ENCODE measurements at regions not wholly inside any gene's neighbourhood (a gene's known extent, or its start where the extent isn't known, plus 50 kb on each side); places are given as distances from the start of the nearest gene placed in this dataset.

GRCh38 chr9:82375041-82375440 lies 386.5 kb downstream of the SPATA31D1 start:
- Mint-ChIP-seq H3K36me3 (peaks cover 9% of the 10 kb centered on the region), H3K27ac (no peak overlapping the region), H3K4me3 (no peak overlapping the region), H3K9me3 (peaks cover 43% of the 10 kb centered on the region), H3K4me1 (no peaks in the 10 kb centered on the region), H3K27me3 (ENCODE audit: low read depth) (no peaks in the 10 kb centered on the region)
- no peak for TF ChIP-seq CTCF (IDR thresholded peaks at IDR 0.05; ENCODE audit: unreplicated experiment)
- no peak for DNase-seq (ENCODE audit: low spot score in 2 of 2, unreplicated experiment in 2 of 2)

DNA sequence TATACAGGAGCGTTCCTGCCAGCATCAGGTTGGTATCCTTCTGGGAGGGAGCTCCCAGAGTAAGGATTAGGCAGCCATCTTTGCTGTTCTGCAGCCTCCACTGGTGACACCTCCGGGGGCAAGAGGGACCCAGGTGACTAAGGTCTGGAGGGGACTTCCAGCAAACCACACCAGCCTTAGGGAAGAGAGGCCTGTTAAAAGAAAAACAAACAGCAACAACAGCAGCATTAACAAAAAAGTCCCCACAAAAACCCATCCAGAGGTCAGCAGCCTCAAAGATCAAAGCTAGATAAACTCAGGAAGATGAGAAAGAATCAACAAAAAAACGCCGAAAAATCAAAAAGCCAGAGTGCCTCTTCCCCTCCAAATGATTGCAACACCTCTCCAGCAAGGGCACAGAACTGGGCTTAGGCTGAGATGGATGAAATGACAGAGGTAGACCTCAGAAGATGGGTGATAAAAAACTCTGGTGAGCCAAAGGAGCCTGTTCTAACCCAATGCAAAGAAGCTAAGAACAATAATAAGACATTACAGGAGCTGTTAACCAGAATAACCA lies 388.2 kb downstream of the SPATA31D1 start:
- Mint-ChIP-seq H3K27me3 (ENCODE audit: low read depth) (no peaks in the 10 kb centered on the region), H3K36me3 (peaks cover 9% of the 10 kb centered on the region), H3K4me1 (no peaks in the 10 kb centered on the region), H3K27ac (no peak overlapping the region), H3K9me3 (peaks cover 53% of the 10 kb centered on the region), H3K4me3 (no peak overlapping the region)
- no peak for TF ChIP-seq CTCF (IDR thresholded peaks at IDR 0.05; ENCODE audit: unreplicated experiment)
- no peak for DNase-seq (ENCODE audit: low spot score in 2 of 2, unreplicated experiment in 2 of 2)

GRCh38 chr9:82382887-82383616 lies 394.5 kb downstream of the SPATA31D1 start:
- no peak for DNase-seq (ENCODE audit: low spot score in 2 of 2, unreplicated experiment in 2 of 2)
- Mint-ChIP-seq H3K4me3 (no peak overlapping the region), H3K4me1 (peaks cover 5% of the 10 kb centered on the region), H3K36me3 (peaks cover 7% of the 10 kb centered on the region), H3K9me3 (peaks cover 45% of the 10 kb centered on the region), H3K27me3 (ENCODE audit: low read depth) (no peaks in the 10 kb centered on the region), H3K27ac (no peak overlapping the region)
- TF ChIP-seq CTCF (IDR thresholded peaks at IDR 0.05; ENCODE audit: unreplicated experiment), result no peak

- H3K27me3 Mint-ChIP-seq (ENCODE audit: low read depth), result no peaks in the 10 kb centered on the region
- DNase-seq (ENCODE audit: low spot score in 2 of 2, unreplicated experiment in 2 of 2), result no peak
- no peak overlapping the region for H3K27ac Mint-ChIP-seq
- TF ChIP-seq CTCF (IDR thresholded peaks at IDR 0.05; ENCODE audit: unreplicated experiment), result no peak
- H3K9me3 Mint-ChIP-seq, result peaks cover 42% of the 10 kb centered on the region
- peaks cover 5% of the 10 kb centered on the region for H3K4me1 Mint-ChIP-seq
- peaks cover 4% of the 10 kb centered on the region for H3K36me3 Mint-ChIP-seq
- H3K4me3 Mint-ChIP-seq, result no peak overlapping the region
Measured at GRCh38 chr9:82385633-82386032, 397.1 kb downstream of the SPATA31D1 start.

DNA sequence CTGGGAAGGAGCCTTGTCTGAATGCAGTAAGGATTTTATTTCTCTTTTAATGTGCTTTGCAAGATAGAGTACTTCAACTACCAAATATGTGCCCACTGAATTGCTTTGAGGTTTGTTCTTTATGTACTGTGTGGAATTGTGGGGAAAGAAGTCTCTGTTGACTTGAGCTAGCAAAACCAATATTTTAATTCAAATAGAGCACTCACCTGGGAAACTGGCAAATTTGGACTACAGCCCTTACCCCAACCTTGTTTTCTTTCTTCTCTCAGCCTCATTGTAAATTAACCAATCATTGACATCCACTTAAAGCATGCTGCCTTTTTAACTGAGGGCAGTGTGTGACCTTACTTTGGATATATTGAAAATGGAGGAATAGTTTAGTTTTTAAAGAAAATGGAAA lies 409.0 kb downstream of the SPATA31D1 start:
- no peak for TF ChIP-seq CTCF (IDR thresholded peaks at IDR 0.05; ENCODE audit: unreplicated experiment)
- Mint-ChIP-seq H3K36me3 (no peaks in the 10 kb centered on the region), H3K27ac (no peak overlapping the region), H3K4me1 (no peaks in the 10 kb centered on the region), H3K27me3 (ENCODE audit: low read depth) (no peaks in the 10 kb centered on the region), H3K4me3 (no peak overlapping the region), H3K9me3 (peaks cover 9% of the 10 kb centered on the region)
- no peak for DNase-seq (ENCODE audit: low spot score in 2 of 2, unreplicated experiment in 2 of 2)

Measured in mesothelial cell of epicardium (in vitro differentiated cells).